ENCODE measurements at regions not wholly inside any gene's neighbourhood (a gene's known extent, or its start where the extent isn't known, plus 50 kb on each side); places are given as distances from the start of the nearest gene placed in this dataset.

DNA sequence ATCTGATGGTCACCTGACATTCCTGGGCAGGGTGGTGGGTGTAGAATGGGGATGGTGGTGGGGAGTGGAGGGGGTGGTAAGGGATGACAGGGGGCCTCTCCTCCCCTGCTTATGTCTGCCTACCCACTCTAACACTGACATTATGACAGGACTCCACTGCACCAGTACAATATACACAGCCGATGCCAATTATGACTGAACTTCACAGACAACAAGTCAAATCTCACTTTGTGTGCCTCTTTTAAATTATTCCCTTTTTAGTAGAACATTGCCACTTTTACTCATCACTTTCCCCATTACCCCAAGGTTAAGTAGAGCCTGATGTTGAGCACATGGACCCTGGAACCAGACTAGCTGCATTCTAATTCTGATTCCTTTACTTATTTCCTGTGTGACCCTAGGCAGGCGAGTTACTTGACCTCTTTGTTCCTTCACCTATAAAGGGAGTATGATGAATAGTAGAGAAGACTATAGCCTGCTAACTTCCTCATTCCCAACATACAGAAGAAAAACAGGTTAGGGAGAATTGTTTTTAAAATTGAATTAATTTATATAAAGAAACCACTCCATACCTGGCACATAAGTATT lies 464.7 kb downstream of the DMRT2 start:
- WGBS (ENCODE audit: low lambda C conversion rate) = 3% methylated on average over 2 of the region's 2 CpGs
- no peaks in the 10 kb centered on the region for H3K36me3 ChIP-seq (replicated peaks in 1 of 2; ENCODE audit: control insufficient read depth in 1 of 2, insufficient read depth in 2 of 2, low read length in 1 of 2)
- no peak overlapping the region for H3K9ac ChIP-seq
- no peaks in the 10 kb centered on the region for H3K27me3 ChIP-seq (ENCODE audit: insufficient read depth)
- no peak for TF ChIP-seq PBX3 (IDR thresholded peaks at IDR 0.05)
- TF ChIP-seq SMC3 (IDR thresholded peaks at IDR 0.05; ENCODE audit: low read depth, low read length) = no peak
- no peak for TF ChIP-seq NRF1 (IDR thresholded peaks at IDR 0.05; ENCODE audit: low read depth, low read length)
- no peak for TF ChIP-seq ELF1 (IDR thresholded peaks at IDR 0.05)
- H3K4me1 ChIP-seq (ENCODE audit: control insufficient read depth in 1 of 2, insufficient read depth in 2 of 2, low read depth in 1 of 2, low read length in 1 of 2) = no peaks in the 10 kb centered on the region
- H4K20me1 ChIP-seq (ENCODE audit: insufficient read depth) = no peaks in the 10 kb centered on the region
- no peaks in the 10 kb centered on the region for H3K9me3 ChIP-seq
- no peak overlapping the region for H2AFZ ChIP-seq (ENCODE audit: low read depth)
- H3F3A ChIP-seq (replicated peaks; ENCODE audit: insufficient read depth) = no peaks in the 10 kb centered on the region
- no peak overlapping the region for H3K27ac ChIP-seq (ENCODE audit: low read depth in 2 of 2, low read length in 1 of 2)
- DNase-seq = no peak
- no peaks in the 10 kb centered on the region for H3K79me2 ChIP-seq (ENCODE audit: insufficient read depth)
- POLR2A ChIA-PET = no interaction called here
- CTCF ChIA-PET = no interaction called here
- no peak overlapping the region for H3K4me3 ChIP-seq (ENCODE audit: low read depth in 2 of 2, low read length in 1 of 2)
- H3K9me2 ChIP-seq = no peaks in the 10 kb centered on the region
- no peak overlapping the region for H3K4me2 ChIP-seq

- no peaks in the 10 kb centered on the region for H3K27me3 ChIP-seq (ENCODE audit: insufficient read depth)
- POLR2A ChIA-PET = no interaction called here
- H3K9ac ChIP-seq = no peak overlapping the region
- TF ChIP-seq TCF12 (IDR thresholded peaks at IDR 0.05) (no peak), SIN3A (IDR thresholded peaks at IDR 0.05; ENCODE audit: borderline replicate concordance, low read depth, low read length) (no peak), RAD21 (IDR thresholded peaks at IDR 0.05; ENCODE audit: low read length) (no peak), YY1 (IDR thresholded peaks at IDR 0.05; ENCODE audit: low read depth) (no peak), CHD2 (IDR thresholded peaks at IDR 0.05; ENCODE audit: low read length, partially characterized antibody) (no peak), RCOR1 (IDR thresholded peaks at IDR 0.05; ENCODE audit: low read length) (no peak), TAF1 (IDR thresholded peaks at IDR 0.05; ENCODE audit: borderline replicate concordance, low read depth, low read length) (no peak), MXI1 (IDR thresholded peaks at IDR 0.05; ENCODE audit: low read depth, low read length) (no peak), RXRA (IDR thresholded peaks at IDR 0.05; ENCODE audit: borderline replicate concordance, low read depth) (no peak), JUND (IDR thresholded peaks at IDR 0.05) (no peak), NFIC (IDR thresholded peaks at IDR 0.05; ENCODE audit: borderline replicate concordance) (no peak), POLR2AphosphoS5 (IDR thresholded peaks at IDR 0.05; ENCODE audit: low read depth, low read length) (no peak), MEF2A (IDR thresholded peaks at IDR 0.05; ENCODE audit: borderline replicate concordance, low read depth) (no peak), GATA2 (CRISPR knock-in tag; IDR thresholded peaks at IDR 0.05) (no peak)
- TF ChIP-seq, protein P1, sequence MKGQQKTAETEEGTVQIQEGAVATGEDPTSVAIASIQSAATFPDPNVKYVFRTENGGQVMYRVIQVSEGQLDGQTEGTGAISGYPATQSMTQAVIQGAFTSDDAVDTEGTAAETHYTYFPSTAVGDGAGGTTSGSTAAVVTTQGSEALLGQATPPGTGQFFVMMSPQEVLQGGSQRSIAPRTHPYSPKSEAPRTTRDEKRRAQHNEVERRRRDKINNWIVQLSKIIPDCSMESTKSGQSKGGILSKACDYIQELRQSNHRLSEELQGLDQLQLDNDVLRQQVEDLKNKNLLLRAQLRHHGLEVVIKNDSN (IDR thresholded peaks at IDR 0.05; ENCODE audit: borderline replicate concordance, low read depth) = no peak
- TF ChIP-seq, protein P2, sequence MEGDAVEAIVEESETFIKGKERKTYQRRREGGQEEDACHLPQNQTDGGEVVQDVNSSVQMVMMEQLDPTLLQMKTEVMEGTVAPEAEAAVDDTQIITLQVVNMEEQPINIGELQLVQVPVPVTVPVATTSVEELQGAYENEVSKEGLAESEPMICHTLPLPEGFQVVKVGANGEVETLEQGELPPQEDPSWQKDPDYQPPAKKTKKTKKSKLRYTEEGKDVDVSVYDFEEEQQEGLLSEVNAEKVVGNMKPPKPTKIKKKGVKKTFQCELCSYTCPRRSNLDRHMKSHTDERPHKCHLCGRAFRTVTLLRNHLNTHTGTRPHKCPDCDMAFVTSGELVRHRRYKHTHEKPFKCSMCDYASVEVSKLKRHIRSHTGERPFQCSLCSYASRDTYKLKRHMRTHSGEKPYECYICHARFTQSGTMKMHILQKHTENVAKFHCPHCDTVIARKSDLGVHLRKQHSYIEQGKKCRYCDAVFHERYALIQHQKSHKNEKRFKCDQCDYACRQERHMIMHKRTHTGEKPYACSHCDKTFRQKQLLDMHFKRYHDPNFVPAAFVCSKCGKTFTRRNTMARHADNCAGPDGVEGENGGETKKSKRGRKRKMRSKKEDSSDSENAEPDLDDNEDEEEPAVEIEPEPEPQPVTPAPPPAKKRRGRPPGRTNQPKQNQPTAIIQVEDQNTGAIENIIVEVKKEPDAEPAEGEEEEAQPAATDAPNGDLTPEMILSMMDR (IDR thresholded peaks at IDR 0.05) = no peak
- no peaks in the 10 kb centered on the region for H4K20me1 ChIP-seq (ENCODE audit: insufficient read depth)
- no peak overlapping the region for H3K4me2 ChIP-seq
- no peak overlapping the region for H3K4me3 ChIP-seq (ENCODE audit: low read depth in 2 of 2, low read length in 1 of 2)
- no peaks in the 10 kb centered on the region for H3F3A ChIP-seq (replicated peaks; ENCODE audit: insufficient read depth)
- H3K9me3 ChIP-seq = no peaks in the 10 kb centered on the region
- DNase-seq = no peak
- no peaks in the 10 kb centered on the region for H3K9me2 ChIP-seq
- CTCF ChIA-PET = no interaction called here
- no peak overlapping the region for H2AFZ ChIP-seq (ENCODE audit: low read depth)
- no peaks in the 10 kb centered on the region for H3K4me1 ChIP-seq (ENCODE audit: control insufficient read depth in 1 of 2, insufficient read depth in 2 of 2, low read depth in 1 of 2, low read length in 1 of 2)
- no peaks in the 10 kb centered on the region for H3K36me3 ChIP-seq (replicated peaks in 1 of 2; ENCODE audit: control insufficient read depth in 1 of 2, insufficient read depth in 2 of 2, low read length in 1 of 2)
- no peak overlapping the region for H3K27ac ChIP-seq (ENCODE audit: low read depth in 2 of 2, low read length in 1 of 2)
- no peaks in the 10 kb centered on the region for H3K79me2 ChIP-seq (ENCODE audit: insufficient read depth)
- WGBS (ENCODE audit: low lambda C conversion rate) = 5% methylated on average over 3 of the region's 3 CpGs
These were observed 465.4 kb downstream of the DMRT2 start for GRCh38 chr9:1515557-1515956.
